HG02588 (cell line): ENCODE measurements at regions not wholly inside any gene's neighbourhood (a gene's known extent, or its start where the extent isn't known, plus 50 kb on each side); places are given as distances from the start of the nearest gene placed in this dataset.
A peak's percentile ranks its signal among the peaks of the same experiment; 100 is the strongest.
"Not testable (repeated sequence)": the region's sequence is repeated elsewhere in the genome, so short reads cannot be mapped to it uniquely, and the experiment has no call there.

Experiments
- ATAC-seq: cut with Tn5 transposase; IDR thresholded peaks from one replicate; pipeline ENCODE4 v1.9.1; 2021; ENCODE audit warnings: mild to moderate bottlenecking, moderate library complexity; ENCODE audit not compliant: unreplicated experiment

GRCh38 chr21:8455279-8456128 is 2065.9 kb upstream of the TPTE start:
- peak; percentile 55 for ATAC-seq

DNA sequence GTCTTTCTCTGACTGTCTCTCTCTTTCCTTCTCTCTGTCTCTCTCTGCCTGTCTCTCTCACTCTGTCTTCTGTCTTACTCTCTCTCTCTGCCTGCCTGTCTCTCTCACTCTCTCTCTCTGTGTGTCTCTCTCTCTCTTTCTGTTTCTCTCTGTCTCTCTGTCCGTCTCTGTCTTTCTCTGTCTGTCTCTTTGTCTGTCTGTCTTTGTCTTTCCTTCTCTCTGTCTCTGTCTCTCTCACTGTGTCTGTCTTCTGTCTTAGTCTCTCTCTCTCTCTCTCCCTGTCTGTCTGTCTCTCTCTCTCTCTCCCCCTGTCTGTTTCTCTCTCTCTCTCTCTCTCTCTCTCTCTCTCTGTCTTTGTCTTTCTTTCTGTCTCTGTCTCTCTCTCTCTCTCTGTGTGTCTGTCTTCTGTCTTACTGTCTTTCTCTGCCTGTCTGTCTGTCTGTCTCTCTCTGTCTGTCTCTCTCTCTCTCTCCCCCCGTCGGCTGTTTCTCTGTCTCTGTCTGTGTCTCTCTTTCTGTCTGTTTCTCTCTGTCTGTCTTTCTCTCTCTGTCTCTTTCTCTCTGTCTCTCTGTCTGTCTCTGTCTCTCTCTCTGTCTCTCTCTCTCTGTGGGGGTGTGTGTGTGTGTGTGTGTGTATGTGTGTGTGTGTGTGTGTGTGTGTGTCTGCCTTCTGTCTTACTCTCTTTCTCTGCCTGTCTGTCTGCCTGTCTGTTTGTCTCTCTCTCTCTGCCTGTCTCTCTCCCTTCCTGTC is 2056.8 kb upstream of the TPTE start:
- peak; percentile 86 for ATAC-seq

- ATAC-seq, result not testable (repeated sequence)
These were observed 2054.7 kb upstream of the TPTE start for GRCh38 chr21:8466642-8467041.
